ENCODE measurements at regions not wholly inside any gene's neighbourhood (a gene's known extent, or its start where the extent isn't known, plus 50 kb on each side); places are given as distances from the start of the nearest gene placed in this dataset.

- no peaks in the 10 kb centered on the region for H3K4me1 Mint-ChIP-seq (ENCODE audit: low read depth)
- H3K9me3 Mint-ChIP-seq (ENCODE audit: low read depth) = no peaks in the 10 kb centered on the region
- no peak for TF ChIP-seq CTCF (IDR thresholded peaks at IDR 0.05)
- H3K4me3 Mint-ChIP-seq (ENCODE audit: unreplicated experiment) = no peak overlapping the region
- no peak overlapping the region for H3K27ac Mint-ChIP-seq (ENCODE audit: unreplicated experiment)
- no peak for DNase-seq (ENCODE audit: low spot score)
- H3K36me3 Mint-ChIP-seq (ENCODE audit: low read depth) = peaks cover 1% of the 10 kb centered on the region
- peaks cover 6% of the 10 kb centered on the region for H3K27me3 Mint-ChIP-seq (ENCODE audit: low read depth)
Measured at GRCh38 chr7:96447109-96447645, 125.3 kb upstream of the SLC25A13 start.

GRCh38 chr7:96441436-96442084 lies 119.7 kb upstream of the SLC25A13 start:
- H3K27ac Mint-ChIP-seq (ENCODE audit: unreplicated experiment) = no peak overlapping the region
- no peaks in the 10 kb centered on the region for H3K9me3 Mint-ChIP-seq (ENCODE audit: low read depth)
- H3K27me3 Mint-ChIP-seq (ENCODE audit: low read depth) = peaks cover 6% of the 10 kb centered on the region
- DNase-seq (ENCODE audit: low spot score) = no peak
- peaks cover 1% of the 10 kb centered on the region for H3K36me3 Mint-ChIP-seq (ENCODE audit: low read depth)
- no peak for TF ChIP-seq CTCF (IDR thresholded peaks at IDR 0.05)
- H3K4me3 Mint-ChIP-seq (ENCODE audit: unreplicated experiment) = no peak overlapping the region
- H3K4me1 Mint-ChIP-seq (ENCODE audit: low read depth) = no peaks in the 10 kb centered on the region

- Mint-ChIP-seq H3K36me3 (ENCODE audit: low read depth) (no peaks in the 10 kb centered on the region), H3K4me1 (ENCODE audit: low read depth) (no peaks in the 10 kb centered on the region), H3K27ac (ENCODE audit: unreplicated experiment) (no peak overlapping the region), H3K27me3 (ENCODE audit: low read depth) (peaks cover 7% of the 10 kb centered on the region), H3K4me3 (ENCODE audit: unreplicated experiment) (no peak overlapping the region), H3K9me3 (ENCODE audit: low read depth) (peaks cover under 1% of the 10 kb centered on the region)
- DNase-seq (ENCODE audit: low spot score) = no peak
- no peak for TF ChIP-seq CTCF (IDR thresholded peaks at IDR 0.05)
Measured at GRCh38 chr7:96440328-96440727, 118.4 kb upstream of the SLC25A13 start.

GRCh38 chr7:96436880-96437279 lies 115.0 kb upstream of the SLC25A13 start:
- H3K27me3 Mint-ChIP-seq (ENCODE audit: low read depth) = peaks cover 7% of the 10 kb centered on the region
- DNase-seq (ENCODE audit: low spot score) = no peak
- no peak overlapping the region for H3K27ac Mint-ChIP-seq (ENCODE audit: unreplicated experiment)
- H3K4me1 Mint-ChIP-seq (ENCODE audit: low read depth) = no peaks in the 10 kb centered on the region
- no peaks in the 10 kb centered on the region for H3K36me3 Mint-ChIP-seq (ENCODE audit: low read depth)
- no peak for TF ChIP-seq CTCF (IDR thresholded peaks at IDR 0.05)
- H3K9me3 Mint-ChIP-seq (ENCODE audit: low read depth) = peaks cover 7% of the 10 kb centered on the region
- H3K4me3 Mint-ChIP-seq (ENCODE audit: unreplicated experiment) = no peak overlapping the region

- H3K27me3 Mint-ChIP-seq (ENCODE audit: low read depth) = no peaks in the 10 kb centered on the region
- no peak overlapping the region for H3K27ac Mint-ChIP-seq (ENCODE audit: unreplicated experiment)
- peaks cover 7% of the 10 kb centered on the region for H3K9me3 Mint-ChIP-seq (ENCODE audit: low read depth)
- H3K4me1 Mint-ChIP-seq (ENCODE audit: low read depth) = peaks cover 25% of the 10 kb centered on the region
- no peaks in the 10 kb centered on the region for H3K36me3 Mint-ChIP-seq (ENCODE audit: low read depth)
- H3K4me3 Mint-ChIP-seq (ENCODE audit: unreplicated experiment) = no peak overlapping the region
- DNase-seq (ENCODE audit: low spot score) = no peak
- TF ChIP-seq CTCF (IDR thresholded peaks at IDR 0.05) = no peak
Measured at GRCh38 chr7:96430356-96430755, 108.5 kb upstream of the SLC25A13 start.
